Ovary (tissue), 7 donors: ENCODE measurements at regions not wholly inside any gene's neighbourhood (a gene's known extent, or its start where the extent isn't known, plus 50 kb on each side); places are given as distances from the start of the nearest gene placed in this dataset.
"Not testable (repeated sequence)": the region's sequence is repeated elsewhere in the genome, so short reads cannot be mapped to it uniquely, and the experiment has no call there.

Experiments used
- DNase-seq, 5 donors: peaks; one replicate each; pipeline ENCODE4 v3.0.0-alpha.2; 2019 to 2020
- H3K27ac ChIP-seq, 2 donors: fragments of 200-600 bp; one replicate each; pipeline versions ENCODE4 v1.5.1 to v1.8.0; 2019 to 2022
- H3K27me3 ChIP-seq: fragments of 200-600 bp; one replicate; pipeline ENCODE4 v1.8.0; 2022
- H3K36me3 ChIP-seq: fragments of 200-600 bp; sonication (generic); one replicate; pipeline ENCODE4 v1.5.1; 2019
- H3K4me1 ChIP-seq: one replicate; pipeline ENCODE4 v1.8.1; 2013; ENCODE audit warnings: mild to moderate bottlenecking, moderate library complexity; ENCODE audit not compliant: insufficient read depth
- H3K4me3 ChIP-seq: fragments of 200-600 bp; sonication (generic); one replicate; pipeline ENCODE4 v1.5.1; 2017
- H3K9me3 ChIP-seq, 2 donors: fragments of 200-600 bp in 1 of 2; sonication (generic) in 1 of 2; one replicate each; pipeline versions ENCODE4 v1.5.1 to v1.8.1; 2013 to 2019; ENCODE audit warnings: mild to moderate bottlenecking in 1 of 2, moderate library complexity in 1 of 2
- CTCF ChIP-seq, 3 donors: fragments of 450-650 bp in 2 of 3; fragments of 200-600 bp in 1 of 3; IDR thresholded peaks; one replicate each; pipeline versions ENCODE4 v1.5.1 to v1.8.0; 2016 to 2022; ENCODE audit warnings: antibody characterized with exemption in 3 of 3, mild to moderate bottlenecking in 1 of 3
- EP300 ChIP-seq: sonication (generic); formaldehyde crosslinking; IDR thresholded peaks from one replicate; pipeline ENCODE4 v1.6.1; 2017; ENCODE audit warnings: antibody characterized with exemption
- POLR2A ChIP-seq: fragments of 450-650 bp; IDR thresholded peaks from one replicate; pipeline ENCODE4 v1.6.1; 2017; ENCODE audit warnings: antibody characterized with exemption, mild to moderate bottlenecking, moderate library complexity
- WGBS, 3 donors: extraction: QIAGEN DNeasy Blood & Tissue Kit in 1 of 3; methylation state at CpG; one replicate each; pipeline versions ENCODE4 v1.1.5 to v1.1.7; 2013 to 2017; 5-methylcytosine and 5-hydroxymethylcytosine counted together
- intact Hi-C, 4 donors: fragments of 100-400 bp; cut with DNase I; formaldehyde crosslinking; loops; one replicate each; pipeline versions ENCODE4 v1.11.0 to v1.15.1; 2022 to 2023
- donor health status: DM: no; HTN: no; CAD: no; lungs with moderate emphysema.
- donor health status: DM: no; HTN: no; CAD: no.
- donor health status: Bipolar disorder and iron deficiency.
- donor health status: DM: no; HTN: no; CAD: no.
- donor health status: DM: yes; HTN: yes; CAD: no.

GRCh38 chr12:38163442-38163801 is 153.2 kb upstream of the ALG10B start:
- no peaks in the 10 kb centered on the region for H3K27me3 ChIP-seq
- intact Hi-C loops: no loop called here
- H3K4me1 ChIP-seq: no peaks in the 10 kb centered on the region
- H3K36me3 ChIP-seq: no peaks in the 10 kb centered on the region
- DNase-seq: peak in 1 of 5 donors; percentile 10
- H3K9me3 ChIP-seq: no peaks in the 10 kb centered on the region
- 83 to 89% (median 88%) methylated on average over 26 to 28 of the region's 28 CpGs for WGBS, 3 donors
- TF ChIP-seq POLR2A (no peak), CTCF (IDR thresholded peaks at IDR 0.05) (no peak), EP300 (no peak)
- H3K27ac ChIP-seq: no peak overlapping the region
- no peak overlapping the region for H3K4me3 ChIP-seq

- DNase-seq: no peak
- 76 to 85% (median 84%) methylated on average over 2 of the region's 2 CpGs for WGBS, 3 donors
- intact Hi-C loops: no loop called here
These were observed 150.3 kb upstream of the ALG10B start for GRCh38 chr12:38166225-38166624.

GRCh38 chr12:38175538-38175937 is 141.0 kb upstream of the ALG10B start:
- no peak for TF ChIP-seq CTCF (IDR thresholded peaks at IDR 0.05)
- no peak for TF ChIP-seq POLR2A
- TF ChIP-seq EP300: no peak
- WGBS, 3 donors: 87 to 94% (median 90%) methylated on average over 4 of the region's 4 CpGs
- Histone ChIP-seq H3K9me3 (no peaks in the 10 kb centered on the region), H3K27ac (no peak overlapping the region), H3K27me3 (no peaks in the 10 kb centered on the region), H3K4me3 (no peak overlapping the region), H3K36me3 (no peaks in the 10 kb centered on the region), H3K4me1 (no peaks in the 10 kb centered on the region)
- DNase-seq: no peak
- intact Hi-C loops: no loop called here

More at GRCh38 chr12:38166225-38166624, 150.3 kb upstream of the ALG10B start:
- Histone ChIP-seq H3K27me3 (no peaks in the 10 kb centered on the region), H3K4me1 (no peaks in the 10 kb centered on the region), H3K27ac (no peak overlapping the region), H3K9me3 (no peaks in the 10 kb centered on the region), H3K4me3 (no peak overlapping the region), H3K36me3 (no peaks in the 10 kb centered on the region)
- TF ChIP-seq CTCF (IDR thresholded peaks at IDR 0.05) (no peak), EP300 (no peak), POLR2A (no peak)

- H3K4me3 ChIP-seq, H3K4me1 ChIP-seq, H3K27ac ChIP-seq, DNase-seq, H3K9me3 ChIP-seq, H3K36me3 ChIP-seq, H3K27me3 ChIP-seq, intact Hi-C loops: not testable (repeated sequence)
- WGBS, 3 donors: 29 to 78% (median 73%) methylated on average over 1 of the region's 1 CpG
These were observed 133.0 kb upstream of the ALG10B start for GRCh38 chr12:38183617-38184016.

- H3K27ac ChIP-seq, H3K4me3 ChIP-seq, H3K4me1 ChIP-seq, DNase-seq, H3K36me3 ChIP-seq, H3K9me3 ChIP-seq, intact Hi-C loops, H3K27me3 ChIP-seq: not testable (repeated sequence)
- 42 to 53% (median 50%) methylated on average over 1 of the region's 1 CpG for WGBS, 3 donors
These were observed 119.3 kb upstream of the ALG10B start for GRCh38 chr12:38197286-38197685.
